GM12872 (cell line): ENCODE measurements at regions not wholly inside any gene's neighbourhood (a gene's known extent, or its start where the extent isn't known, plus 50 kb on each side); places are given as distances from the start of the nearest gene placed in this dataset.

Experiments
- TF ChIP-seq, protein P1 (sequence below): IDR thresholded peaks from 3 replicates; pipeline ENCODE4 v1.5.1; 2011; ENCODE audit warnings: low read depth, mild to moderate bottlenecking, low read length, moderate library complexity; ENCODE audit not compliant: insufficient read depth

DNA sequence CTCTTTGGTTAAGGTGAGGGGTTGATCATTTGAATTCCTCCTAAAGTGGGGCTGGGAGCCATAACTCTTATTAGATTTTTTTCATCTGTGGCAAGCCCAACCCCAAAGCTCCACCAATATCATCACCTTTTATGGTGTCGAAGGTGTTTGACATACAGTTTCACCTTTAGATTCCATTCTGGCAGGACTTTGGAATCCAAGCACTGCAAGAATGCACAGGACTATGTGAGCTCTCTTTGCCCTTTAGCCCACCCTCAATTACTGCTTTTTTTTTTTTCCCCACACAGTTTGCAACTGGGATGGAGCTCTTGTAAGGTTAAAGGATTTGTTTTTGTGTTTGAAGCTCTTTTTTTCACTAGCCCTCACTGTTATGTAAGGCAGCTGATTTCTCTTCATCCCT is 154.0 kb upstream of the KCNJ16 start:
- TF ChIP-seq, protein P1, sequence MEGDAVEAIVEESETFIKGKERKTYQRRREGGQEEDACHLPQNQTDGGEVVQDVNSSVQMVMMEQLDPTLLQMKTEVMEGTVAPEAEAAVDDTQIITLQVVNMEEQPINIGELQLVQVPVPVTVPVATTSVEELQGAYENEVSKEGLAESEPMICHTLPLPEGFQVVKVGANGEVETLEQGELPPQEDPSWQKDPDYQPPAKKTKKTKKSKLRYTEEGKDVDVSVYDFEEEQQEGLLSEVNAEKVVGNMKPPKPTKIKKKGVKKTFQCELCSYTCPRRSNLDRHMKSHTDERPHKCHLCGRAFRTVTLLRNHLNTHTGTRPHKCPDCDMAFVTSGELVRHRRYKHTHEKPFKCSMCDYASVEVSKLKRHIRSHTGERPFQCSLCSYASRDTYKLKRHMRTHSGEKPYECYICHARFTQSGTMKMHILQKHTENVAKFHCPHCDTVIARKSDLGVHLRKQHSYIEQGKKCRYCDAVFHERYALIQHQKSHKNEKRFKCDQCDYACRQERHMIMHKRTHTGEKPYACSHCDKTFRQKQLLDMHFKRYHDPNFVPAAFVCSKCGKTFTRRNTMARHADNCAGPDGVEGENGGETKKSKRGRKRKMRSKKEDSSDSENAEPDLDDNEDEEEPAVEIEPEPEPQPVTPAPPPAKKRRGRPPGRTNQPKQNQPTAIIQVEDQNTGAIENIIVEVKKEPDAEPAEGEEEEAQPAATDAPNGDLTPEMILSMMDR = no peak

DNA sequence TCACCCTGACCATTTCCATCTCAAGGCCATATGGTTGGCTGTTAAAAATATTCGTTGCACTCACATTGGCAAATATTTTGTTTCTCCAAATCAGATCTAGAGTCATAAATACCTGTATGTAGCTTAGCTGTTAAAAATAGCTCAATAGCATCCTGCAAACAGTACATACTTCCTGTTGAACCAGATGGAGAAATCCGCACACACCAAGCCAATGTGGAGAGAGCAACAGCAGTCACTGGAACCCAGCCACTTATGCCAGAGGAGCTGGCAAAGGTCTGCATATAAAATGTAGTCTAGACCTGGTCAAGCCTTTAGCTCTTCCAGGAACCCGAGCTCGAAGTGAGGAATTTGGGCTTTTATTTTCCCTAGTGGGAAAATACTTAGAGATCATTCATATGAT is 146.4 kb upstream of the KCNJ16 start:
- TF ChIP-seq, protein P1 = no peak

DNA sequence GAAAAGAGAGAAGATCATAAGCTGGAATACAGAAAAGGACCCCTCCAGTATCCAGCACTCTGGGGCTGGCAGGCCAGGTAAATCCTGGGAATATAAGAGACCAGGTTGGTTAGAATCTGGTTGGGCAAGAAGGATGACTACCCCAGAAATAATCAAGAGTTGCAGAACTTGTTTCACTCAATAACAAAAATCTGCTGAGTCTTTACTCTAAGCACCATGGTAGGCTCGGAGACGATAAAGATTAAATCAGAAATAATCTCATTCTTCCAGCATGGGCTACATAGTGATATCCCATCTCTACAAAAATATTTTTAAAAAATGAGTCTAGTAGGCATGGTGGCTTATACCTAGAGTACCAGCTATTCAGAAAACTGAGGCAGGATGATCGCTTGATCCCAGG is 138.0 kb upstream of the KCNJ16 start:
- TF ChIP-seq, protein P1 = no peak

DNA sequence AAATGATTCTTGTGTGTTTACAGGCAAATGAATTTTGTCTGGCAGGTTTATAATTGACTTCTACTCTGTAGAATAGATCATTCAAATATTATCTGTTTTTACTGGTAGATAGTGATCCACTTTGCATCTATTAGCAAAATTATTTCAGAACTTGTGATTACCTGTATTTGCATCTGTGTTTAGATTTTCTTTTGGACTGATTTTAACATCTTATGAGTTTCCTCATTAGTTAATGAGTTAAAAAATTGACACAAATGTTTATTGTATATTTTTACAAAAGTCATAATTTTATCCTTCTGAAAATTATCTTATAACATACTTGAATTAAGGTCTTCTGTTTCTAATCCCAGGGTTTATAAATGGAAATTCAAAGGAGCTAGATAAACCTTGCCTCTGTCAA is 132.0 kb upstream of the KCNJ16 start:
- TF ChIP-seq, protein P1 = no peak

DNA sequence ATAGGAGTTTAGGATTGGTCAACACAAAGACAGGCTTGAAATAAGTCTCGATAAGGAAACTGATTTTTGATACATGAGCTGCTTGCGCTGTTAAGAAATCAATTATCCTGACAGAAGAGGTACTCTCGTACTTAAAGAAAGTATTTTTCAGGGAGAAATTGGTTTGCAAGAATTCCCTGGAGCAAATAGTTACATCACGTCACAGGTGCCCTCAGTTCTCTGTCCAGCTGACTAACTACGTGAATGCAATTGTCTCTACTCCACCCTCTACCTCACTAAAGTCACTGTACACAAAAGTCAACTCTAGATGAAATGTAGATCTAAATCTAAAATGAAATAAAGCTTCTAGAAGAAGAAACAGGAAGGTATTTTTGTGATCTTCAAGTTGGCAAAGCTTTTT is 130.6 kb upstream of the KCNJ16 start:
- TF ChIP-seq, protein P1 = no peak

DNA sequence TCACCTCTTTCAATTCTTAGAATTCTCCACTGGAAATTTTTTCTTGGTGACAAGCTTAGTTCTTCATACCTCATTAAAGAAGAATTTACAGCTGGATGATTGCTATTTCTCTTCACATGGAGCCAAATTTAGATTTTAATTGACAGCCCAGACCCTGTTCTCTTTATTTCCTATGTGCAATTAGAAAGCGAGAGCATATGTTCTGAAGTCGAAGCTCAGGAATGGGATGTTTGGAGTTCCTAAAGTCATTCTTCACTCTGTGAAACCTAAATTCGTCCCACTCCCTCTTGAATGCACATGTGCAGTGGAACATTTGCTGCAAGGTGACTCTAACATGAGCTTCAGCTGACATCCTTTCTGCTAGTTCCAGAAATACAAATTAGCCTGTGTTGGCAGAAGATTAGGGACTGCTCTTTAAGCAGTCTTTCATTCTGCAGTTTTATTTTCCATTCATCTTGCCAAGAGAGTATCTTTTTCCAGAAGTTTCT is 129.3 kb upstream of the KCNJ16 start:
- TF ChIP-seq, protein P1 = no peak

DNA sequence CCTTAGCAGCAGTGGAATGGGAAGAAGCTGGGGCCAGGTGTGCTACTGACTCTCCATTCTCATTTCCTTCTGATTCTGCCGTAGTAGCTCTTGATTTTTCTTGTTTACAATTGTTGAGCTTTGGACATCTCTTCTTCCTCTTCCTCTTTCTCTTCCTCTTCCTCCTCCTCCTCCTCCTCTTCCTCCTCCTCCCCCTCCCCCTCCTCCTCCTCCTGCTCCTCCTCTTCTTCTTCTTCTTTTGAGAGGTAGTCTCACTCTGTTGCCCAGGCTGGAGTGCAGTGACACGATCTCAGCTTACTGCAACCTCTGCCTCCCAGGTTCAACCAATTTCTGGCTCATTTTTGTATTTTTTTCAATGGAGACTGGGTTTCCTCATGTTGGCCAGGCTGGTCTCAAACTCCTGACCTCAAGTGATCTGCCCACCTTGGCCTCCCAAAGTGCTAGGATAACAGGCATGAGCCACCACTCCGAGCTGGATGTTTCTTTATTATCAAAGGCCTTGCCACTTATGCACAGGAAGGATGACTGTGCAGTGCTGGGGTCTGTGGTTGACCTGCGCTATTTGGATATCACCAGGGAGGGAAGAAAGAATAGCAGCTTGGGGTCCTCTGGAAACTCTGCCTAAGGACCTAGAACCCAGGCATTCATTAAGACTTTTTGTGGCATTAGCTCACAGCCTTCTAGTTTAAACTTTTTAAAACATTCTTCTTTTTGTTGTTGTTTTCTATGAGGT is 127.8 kb upstream of the KCNJ16 start:
- TF ChIP-seq, protein P1 = no peak

DNA sequence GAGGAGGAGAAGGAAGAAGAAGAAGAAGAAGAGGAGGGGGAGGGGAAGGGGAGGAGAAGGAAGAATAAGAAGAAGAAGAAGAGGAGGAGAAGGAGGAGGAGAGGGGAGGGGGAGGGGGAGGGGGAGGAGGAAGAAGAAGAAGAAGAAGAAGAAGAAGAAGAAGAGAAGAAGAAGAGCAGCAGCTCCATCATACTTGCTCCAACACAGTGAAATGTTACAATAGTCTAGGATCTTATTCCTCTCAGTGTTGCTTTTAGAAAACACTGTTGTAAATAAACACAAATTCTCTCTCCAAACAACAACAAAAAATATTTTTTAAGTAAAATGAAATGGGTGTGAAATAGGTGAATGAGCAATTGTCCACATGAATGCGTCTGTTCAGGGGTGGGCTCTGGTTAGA is 126.6 kb upstream of the KCNJ16 start:
- TF ChIP-seq, protein P1 = no peak
